Mesothelial cell of epicardium (in vitro differentiated cells): ENCODE measurements at regions not wholly inside any gene's neighbourhood (a gene's known extent, or its start where the extent isn't known, plus 50 kb on each side); places are given as distances from the start of the nearest gene placed in this dataset.

ENCODE experiments used
- DNase-seq, 2 experiments: peaks; one replicate each; pipeline ENCODE4 v3.0.0; 2021; ENCODE audit warnings: low spot score in 2 of 2; ENCODE audit not compliant: unreplicated experiment in 2 of 2
- H3K27ac Mint-ChIP-seq: 2 replicates; pipeline ENCODE4 v1.8.0; 2021; ENCODE audit warnings: mixed read lengths
- H3K27me3 Mint-ChIP-seq: 2 replicates; pipeline ENCODE4 v1.8.0; 2021; ENCODE audit warnings: low read depth, mixed read lengths
- H3K36me3 Mint-ChIP-seq: 2 replicates; pipeline ENCODE4 v1.8.0; 2021; ENCODE audit warnings: mixed read lengths
- H3K4me1 Mint-ChIP-seq: 2 replicates; pipeline ENCODE4 v1.8.0; 2021; ENCODE audit warnings: mixed read lengths
- H3K4me3 Mint-ChIP-seq: 2 replicates; pipeline ENCODE4 v1.8.0; 2021; ENCODE audit warnings: mild to moderate bottlenecking, moderate library complexity, mixed read lengths
- H3K9me3 Mint-ChIP-seq: 2 replicates; pipeline ENCODE4 v1.8.0; 2021; ENCODE audit warnings: mixed read lengths
- CTCF ChIP-seq: fragments of 200-600 bp; sonication (generic); IDR thresholded peaks from one replicate; pipeline ENCODE4 v1.5.0; 2021; ENCODE audit warnings: antibody characterized with exemption; ENCODE audit not compliant: unreplicated experiment

- no peak overlapping the region for H3K27ac Mint-ChIP-seq
- peaks cover 24% of the 10 kb centered on the region for H3K9me3 Mint-ChIP-seq
- TF ChIP-seq CTCF: no peak
- no peak for DNase-seq
- H3K4me3 Mint-ChIP-seq: no peak overlapping the region
- H3K4me1 Mint-ChIP-seq: peaks cover 2% of the 10 kb centered on the region
- H3K27me3 Mint-ChIP-seq: no peaks in the 10 kb centered on the region
- peaks cover 4% of the 10 kb centered on the region for H3K36me3 Mint-ChIP-seq
These were observed 470.8 kb upstream of the IGFBP7 start for GRCh38 chr4:57580710-57581599.

GRCh38 chr4:57575426-57575825, 465.2 kb upstream of the IGFBP7 start:
- H3K9me3 Mint-ChIP-seq: peaks cover 20% of the 10 kb centered on the region
- H3K27me3 Mint-ChIP-seq: no peaks in the 10 kb centered on the region
- peaks cover 4% of the 10 kb centered on the region for H3K4me1 Mint-ChIP-seq
- no peak for DNase-seq
- H3K36me3 Mint-ChIP-seq: peaks cover 5% of the 10 kb centered on the region
- H3K27ac Mint-ChIP-seq: no peak overlapping the region
- TF ChIP-seq CTCF: no peak
- no peak overlapping the region for H3K4me3 Mint-ChIP-seq

GRCh38 chr4:57554556-57555092, 444.4 kb upstream of the IGFBP7 start:
- H3K27me3 Mint-ChIP-seq: no peaks in the 10 kb centered on the region
- no peak for DNase-seq
- peaks cover 16% of the 10 kb centered on the region for H3K4me1 Mint-ChIP-seq
- no peaks in the 10 kb centered on the region for H3K36me3 Mint-ChIP-seq
- peaks cover 6% of the 10 kb centered on the region for H3K9me3 Mint-ChIP-seq
- TF ChIP-seq CTCF: no peak
- H3K4me3 Mint-ChIP-seq: no peak overlapping the region
- H3K27ac Mint-ChIP-seq: peak overlapping the region; percentile 24

- TF ChIP-seq CTCF: no peak
- Mint-ChIP-seq H3K36me3 (no peaks in the 10 kb centered on the region), H3K4me3 (no peak overlapping the region), H3K27ac (peak overlapping the region; percentile 32), H3K9me3 (peaks cover 4% of the 10 kb centered on the region), H3K4me1 (peaks cover 16% of the 10 kb centered on the region), H3K27me3 (no peaks in the 10 kb centered on the region)
- DNase-seq: no peak
These were observed 443.5 kb upstream of the IGFBP7 start for GRCh38 chr4:57553728-57554127.

GRCh38 chr4:57550198-57550597, 440.0 kb upstream of the IGFBP7 start:
- H3K9me3 Mint-ChIP-seq: no peaks in the 10 kb centered on the region
- TF ChIP-seq CTCF: no peak
- no peaks in the 10 kb centered on the region for H3K27me3 Mint-ChIP-seq
- H3K27ac Mint-ChIP-seq: no peak overlapping the region
- no peaks in the 10 kb centered on the region for H3K36me3 Mint-ChIP-seq
- H3K4me1 Mint-ChIP-seq: peaks cover 16% of the 10 kb centered on the region
- no peak for DNase-seq
- no peak overlapping the region for H3K4me3 Mint-ChIP-seq
